GM12878 (cell line): ENCODE measurements at regions not wholly inside any gene's neighbourhood (a gene's known extent, or its start where the extent isn't known, plus 50 kb on each side); places are given as distances from the start of the nearest gene placed in this dataset.

Experiments used
- ATF2 ChIP-seq: IDR thresholded peaks from 2 replicates; pipeline ENCODE4 v1.6.1; 2012; ENCODE audit warnings: low read length, inconsistent platforms
- MYC ChIP-seq: IDR thresholded peaks from 2 replicates; pipeline ENCODE4 v1.6.1; 2011; ENCODE audit warnings: mild to moderate bottlenecking, low read length, moderate library complexity, inconsistent platforms; ENCODE audit not compliant: insufficient read depth, insufficient replicate concordance, insufficient read length, severe bottlenecking
- PBX3 ChIP-seq: IDR thresholded peaks from 2 replicates; pipeline ENCODE4 v1.6.1; 2011; ENCODE audit warnings: mild to moderate bottlenecking, low read depth, low read length, moderate library complexity; ENCODE audit not compliant: insufficient replicate concordance
- TCF12 ChIP-seq: IDR thresholded peaks from 2 replicates; pipeline ENCODE4 v1.6.1; 2011; ENCODE audit warnings: low read depth, mild to moderate bottlenecking, low read length
- TF ChIP-seq, protein P1 (sequence below): IDR thresholded peaks from 2 replicates; pipeline ENCODE4 v1.6.1; 2012; ENCODE audit warnings: low read depth, low read length, improper control_type of control experiment

GRCh38 chr11:116263019-116263418 lies 509.8 kb downstream of the BUD13 start:
- TF ChIP-seq MYC (no peak), PBX3 (no peak), TCF12 (no peak), ATF2 (no peak)
- TF ChIP-seq, protein P1, sequence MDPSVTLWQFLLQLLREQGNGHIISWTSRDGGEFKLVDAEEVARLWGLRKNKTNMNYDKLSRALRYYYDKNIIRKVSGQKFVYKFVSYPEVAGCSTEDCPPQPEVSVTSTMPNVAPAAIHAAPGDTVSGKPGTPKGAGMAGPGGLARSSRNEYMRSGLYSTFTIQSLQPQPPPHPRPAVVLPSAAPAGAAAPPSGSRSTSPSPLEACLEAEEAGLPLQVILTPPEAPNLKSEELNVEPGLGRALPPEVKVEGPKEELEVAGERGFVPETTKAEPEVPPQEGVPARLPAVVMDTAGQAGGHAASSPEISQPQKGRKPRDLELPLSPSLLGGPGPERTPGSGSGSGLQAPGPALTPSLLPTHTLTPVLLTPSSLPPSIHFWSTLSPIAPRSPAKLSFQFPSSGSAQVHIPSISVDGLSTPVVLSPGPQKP: no peak
